GM23338 (cell line): ENCODE measurements at regions not wholly inside any gene's neighbourhood (a gene's known extent, or its start where the extent isn't known, plus 50 kb on each side); places are given as distances from the start of the nearest gene placed in this dataset.

Experiments
- ATAC-seq: fragments of 200-7000 bp; cut with Tn5 transposase; 3 replicates; pipeline ENCODE4 v1.9.1; 2020
- DNase-seq: peaks from one replicate; pipeline ENCODE4 v3.0.0-alpha.2; 2015; ENCODE audit warnings: low spot score
- H2AFZ ChIP-seq: fragments of 200-600 bp; sonication (generic); 2 replicates; pipeline ENCODE4 v1.8.0; 2016; ENCODE audit warnings: antibody characterized with exemption, mild to moderate bottlenecking, moderate library complexity
- H3F3A ChIP-seq: fragments of 200-600 bp; sonication (generic); replicated peaks from 2 replicates; pipeline ENCODE4 v1.8.0; 2017; ENCODE audit warnings: antibody characterized with exemption, mixed run types, low read depth
- H3K27ac ChIP-seq: fragments of 200-600 bp; sonication (generic); 2 replicates; pipeline ENCODE4 v1.6.1; 2016; ENCODE audit warnings: low read depth
- H3K27me3 ChIP-seq: fragments of 200-600 bp; sonication (generic); 2 replicates; pipeline ENCODE4 v1.8.0; 2016; ENCODE audit warnings: mild to moderate bottlenecking, mixed run types, moderate library complexity; ENCODE audit not compliant: insufficient read depth
- H3K36me3 ChIP-seq: fragments of 200-600 bp; sonication (generic); 2 replicates; pipeline ENCODE4 v1.8.0; 2016; ENCODE audit warnings: mild to moderate bottlenecking; ENCODE audit not compliant: insufficient read depth
- H3K4me1 ChIP-seq: fragments of 200-600 bp; sonication (generic); 2 replicates; pipeline ENCODE4 v1.8.0; 2016; ENCODE audit warnings: mild to moderate bottlenecking, moderate library complexity; ENCODE audit not compliant: insufficient read depth
- H3K4me2 ChIP-seq: fragments of 200-600 bp; sonication (generic); 2 replicates; pipeline ENCODE4 v1.7.1; 2017; ENCODE audit warnings: mixed run types
- H3K4me3 ChIP-seq: fragments of 200-600 bp; sonication (generic); 2 replicates; pipeline ENCODE4 v1.6.1; 2016; ENCODE audit warnings: mixed run types
- H3K79me2 ChIP-seq: fragments of 200-600 bp; sonication (generic); replicated peaks from 2 replicates; pipeline ENCODE4 v1.8.0; 2017; ENCODE audit warnings: mild to moderate bottlenecking; ENCODE audit not compliant: insufficient read depth
- H3K9me2 ChIP-seq: fragments of 200-600 bp; sonication (generic); 2 replicates; pipeline ENCODE4 v1.8.0; 2017; ENCODE audit not compliant: insufficient read depth
- H4K20me1 ChIP-seq: fragments of 200-600 bp; sonication (generic); replicated peaks from 2 replicates; pipeline ENCODE4 v1.8.0; 2017; ENCODE audit warnings: mild to moderate bottlenecking; ENCODE audit not compliant: insufficient read depth
- H3K27ac Mint-ChIP-seq: 2 replicates; pipeline ENCODE4 v1.8.0; 2020; ENCODE audit warnings: inconsistent platforms, mild to moderate bottlenecking, moderate library complexity, mixed read lengths
- H3K27me3 Mint-ChIP-seq: 3 replicates; pipeline ENCODE4 v1.8.0; 2022; ENCODE audit warnings: low read depth, mild to moderate bottlenecking, moderate library complexity, mixed read lengths, inconsistent platforms; ENCODE audit not compliant: insufficient read depth, poor library complexity
- H3K36me3 Mint-ChIP-seq: 3 replicates; pipeline ENCODE4 v1.8.0; 2021; ENCODE audit warnings: low read depth, mild to moderate bottlenecking, inconsistent platforms, moderate library complexity, mixed read lengths
- H3K4me1 Mint-ChIP-seq: 3 replicates; pipeline ENCODE4 v1.8.0; 2020; ENCODE audit warnings: mild to moderate bottlenecking, inconsistent platforms, mixed read lengths
- H3K4me3 Mint-ChIP-seq: 3 replicates; pipeline ENCODE4 v1.8.0; 2021; ENCODE audit warnings: moderate library complexity, mild to moderate bottlenecking, inconsistent platforms, mixed read lengths
- H3K9me3 Mint-ChIP-seq: 3 replicates; pipeline ENCODE4 v1.8.0; 2020; ENCODE audit warnings: moderate library complexity, mild to moderate bottlenecking, inconsistent platforms, mixed read lengths
- CTCF ChIP-seq, 2 experiments: fragments of 200-600 bp in 1 of 2; sonication (generic) in 1 of 2; conservative IDR thresholded peaks; 2 replicates each; pipeline versions ENCODE4 v1.5.1 to v1.6.1; 2016 to 2017; ENCODE audit warnings: antibody characterized with exemption in 2 of 2, low read depth in 2 of 2, mild to moderate bottlenecking in 2 of 2, moderate library complexity in 1 of 2
- POLR2AphosphoS5 ChIP-seq: IDR thresholded peaks from 2 replicates; pipeline ENCODE4 v1.6.1; 2016; ENCODE audit warnings: antibody characterized with exemption, low read depth
- ZNF114 ChIP-seq: fragments of 250-450 bp; sonication (Bioruptor Pico); IDR thresholded peaks from 2 replicates; pipeline ENCODE4 v1.5.0; 2020; ENCODE audit warnings: mild to moderate bottlenecking, moderate library complexity
- ZNF331 ChIP-seq: fragments of 250-450 bp; sonication (Bioruptor Pico); IDR thresholded peaks from 2 replicates; pipeline ENCODE4 v1.5.0; 2020; ENCODE audit warnings: low read depth, mild to moderate bottlenecking, moderate library complexity
- ZNF462 ChIP-seq: fragments of 250-450 bp; sonication (Bioruptor Pico); IDR thresholded peaks from 2 replicates; pipeline ENCODE4 v1.5.0; 2020; ENCODE audit warnings: mild to moderate bottlenecking, moderate library complexity

DNA sequence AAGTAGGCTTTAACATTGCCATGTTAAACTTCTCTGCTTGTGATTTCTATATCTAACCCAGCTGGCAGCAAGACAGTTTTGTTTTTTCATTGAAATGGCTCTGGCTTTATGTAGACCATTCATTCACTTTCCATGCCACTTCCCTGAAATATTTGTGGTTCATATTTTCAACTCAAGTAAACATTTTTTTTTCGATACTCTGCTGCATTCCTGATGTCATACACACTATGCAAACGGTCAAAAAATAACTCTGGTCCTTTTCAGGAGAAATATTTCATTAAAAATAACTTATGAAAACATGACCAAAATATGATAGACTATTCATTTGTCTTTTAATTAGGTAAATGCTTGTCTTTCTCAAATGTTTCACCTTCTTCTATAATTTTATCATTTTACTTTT is 116.3 kb downstream of the USP22 start (continued):
- no peak for TF ChIP-seq ZNF462 (CRISPR knock-in tag)
- TF ChIP-seq ZNF331 (CRISPR knock-in tag), result no peak
- no peak for TF ChIP-seq CTCF (conservative IDR thresholded peaks at IDR 0.05; ENCODE audit: low read depth in 2 of 2)
- TF ChIP-seq ZNF114 (CRISPR knock-in tag), result no peak
- no peak for TF ChIP-seq POLR2AphosphoS5

- Histone ChIP-seq H4K20me1 (no peaks in the 10 kb centered on the region), H2AFZ (no peak overlapping the region), H3K79me2 (no peaks in the 10 kb centered on the region), H3K4me1 (no peaks in the 10 kb centered on the region), H3K27me3 (no peaks in the 10 kb centered on the region), H3K9me2 (no peaks in the 10 kb centered on the region), H3F3A (no peaks in the 10 kb centered on the region), H3K4me3 (no peak overlapping the region), H3K4me2 (no peak overlapping the region), H3K27ac (no peak overlapping the region), H3K36me3 (no peaks in the 10 kb centered on the region)
- Mint-ChIP-seq H3K4me1 (peaks cover 4% of the 10 kb centered on the region; the same call in 1 of the 3 replicates), H3K4me3 (no peak overlapping the region), H3K36me3 (no peaks in the 10 kb centered on the region), H3K27me3 (no peaks in the 10 kb centered on the region), H3K9me3 (no peaks in the 10 kb centered on the region), H3K27ac (no peak overlapping the region)
- TF ChIP-seq ZNF331 (CRISPR knock-in tag) (no peak), CTCF (conservative IDR thresholded peaks at IDR 0.05; ENCODE audit: low read depth in 2 of 2) (no peak)
- DNase-seq (no peak), ATAC-seq (peak; percentile 33; the same call in 2 of the 3 replicates)
Observed at GRCh38 chr17:20927308-20927977, 115.4 kb downstream of the USP22 start.
